ENCODE measurements at regions not wholly inside any gene's neighbourhood (a gene's known extent, or its start where the extent isn't known, plus 50 kb on each side); places are given as distances from the start of the nearest gene placed in this dataset.

- Histone ChIP-seq H3K36me3 (replicated peaks; ENCODE audit: insufficient read depth, low read length) (no peaks in the 10 kb centered on the region), H3K9ac (ENCODE audit: low read length) (no peak overlapping the region), H3K27me3 (replicated peaks; ENCODE audit: insufficient read depth, low read length) (no peaks in the 10 kb centered on the region), H3K27ac (ENCODE audit: low read length) (no peak overlapping the region), H4K20me1 (ENCODE audit: insufficient read depth, low read length) (no peaks in the 10 kb centered on the region), H3K4me1 (ENCODE audit: low read length) (peaks cover 26% of the 10 kb centered on the region), H3K4me3 (ENCODE audit: low read length) (no peak overlapping the region), H3K9me3 (replicated peaks; ENCODE audit: insufficient read depth, low read length) (no peaks in the 10 kb centered on the region), H3K4me2 (ENCODE audit: low read depth, low read length) (no peak overlapping the region), H3K9me2 (replicated peaks; ENCODE audit: insufficient read depth, low read length) (no peaks in the 10 kb centered on the region), H3F3A (ENCODE audit: insufficient read depth, low read length) (peaks cover 11% of the 10 kb centered on the region), H3K79me2 (ENCODE audit: low read length) (no peaks in the 10 kb centered on the region), H2AFZ (ENCODE audit: low read length) (no peak overlapping the region)
- DNase-seq: no peak
- no peak for TF ChIP-seq EZH2 (optimal IDR thresholded peaks at IDR 0.05; ENCODE audit: low read depth, low read length)
- no peak for TF ChIP-seq EZH2phosphoT487 (IDR thresholded peaks at IDR 0.05; ENCODE audit: low read length)
- TF ChIP-seq CTCF (IDR thresholded peaks at IDR 0.05; ENCODE audit: low read length): no peak
Observed at GRCh38 chr10:91009121-91009520, 88.2 kb upstream of the ANKRD1 start.

GRCh38 chr10:91010952-91011351 lies 90.1 kb upstream of the ANKRD1 start:
- no peak overlapping the region for H3K4me3 ChIP-seq (ENCODE audit: low read length)
- no peaks in the 10 kb centered on the region for H4K20me1 ChIP-seq (ENCODE audit: insufficient read depth, low read length)
- H3K79me2 ChIP-seq (ENCODE audit: low read length): no peaks in the 10 kb centered on the region
- TF ChIP-seq EZH2 (optimal IDR thresholded peaks at IDR 0.05; ENCODE audit: low read depth, low read length) (no peak), CTCF (IDR thresholded peaks at IDR 0.05; ENCODE audit: low read length) (no peak), EZH2phosphoT487 (IDR thresholded peaks at IDR 0.05; ENCODE audit: low read length) (no peak)
- DNase-seq: no peak
- H3K27ac ChIP-seq (ENCODE audit: low read length): no peak overlapping the region
- H2AFZ ChIP-seq (ENCODE audit: low read length): no peak overlapping the region
- no peaks in the 10 kb centered on the region for H3K9me2 ChIP-seq (replicated peaks; ENCODE audit: insufficient read depth, low read length)
- H3K9me3 ChIP-seq (replicated peaks; ENCODE audit: insufficient read depth, low read length): no peaks in the 10 kb centered on the region
- H3K4me2 ChIP-seq (ENCODE audit: low read depth, low read length): no peak overlapping the region
- peaks cover 11% of the 10 kb centered on the region for H3F3A ChIP-seq (ENCODE audit: insufficient read depth, low read length)
- no peaks in the 10 kb centered on the region for H3K36me3 ChIP-seq (replicated peaks; ENCODE audit: insufficient read depth, low read length)
- H3K27me3 ChIP-seq (replicated peaks; ENCODE audit: insufficient read depth, low read length): no peaks in the 10 kb centered on the region
- no peak overlapping the region for H3K9ac ChIP-seq (ENCODE audit: low read length)
- peaks cover 20% of the 10 kb centered on the region for H3K4me1 ChIP-seq (ENCODE audit: low read length)

GRCh38 chr10:91012502-91012901 lies 91.6 kb upstream of the ANKRD1 start:
- H3K4me2 ChIP-seq (ENCODE audit: low read depth, low read length): no peak overlapping the region
- no peaks in the 10 kb centered on the region for H3K9me3 ChIP-seq (replicated peaks; ENCODE audit: insufficient read depth, low read length)
- TF ChIP-seq EZH2 (optimal IDR thresholded peaks at IDR 0.05; ENCODE audit: low read depth, low read length) (no peak), EZH2phosphoT487 (IDR thresholded peaks at IDR 0.05; ENCODE audit: low read length) (no peak), CTCF (IDR thresholded peaks at IDR 0.05; ENCODE audit: low read length) (no peak)

More at GRCh38 chr10:91012502-91012901, 91.6 kb upstream of the ANKRD1 start:
- Histone ChIP-seq H3K9me2 (replicated peaks; ENCODE audit: insufficient read depth, low read length) (no peaks in the 10 kb centered on the region), H3K36me3 (replicated peaks; ENCODE audit: insufficient read depth, low read length) (no peaks in the 10 kb centered on the region), H4K20me1 (ENCODE audit: insufficient read depth, low read length) (no peaks in the 10 kb centered on the region), H3K9ac (ENCODE audit: low read length) (no peak overlapping the region), H3K4me1 (ENCODE audit: low read length) (peaks cover 7% of the 10 kb centered on the region), H3F3A (ENCODE audit: insufficient read depth, low read length) (no peaks in the 10 kb centered on the region), H3K79me2 (ENCODE audit: low read length) (no peaks in the 10 kb centered on the region), H3K27ac (ENCODE audit: low read length) (no peak overlapping the region), H3K4me3 (ENCODE audit: low read length) (no peak overlapping the region), H3K27me3 (replicated peaks; ENCODE audit: insufficient read depth, low read length) (no peaks in the 10 kb centered on the region), H2AFZ (ENCODE audit: low read length) (no peak overlapping the region)
- DNase-seq: no peak
